GM21381 (cell line): ENCODE measurements at regions not wholly inside any gene's neighbourhood (a gene's known extent, or its start where the extent isn't known, plus 50 kb on each side); places are given as distances from the start of the nearest gene placed in this dataset.

Source experiments
- ATAC-seq: cut with Tn5 transposase; IDR thresholded peaks from one replicate; pipeline ENCODE4 v1.9.1; 2021; ENCODE audit warnings: mild to moderate bottlenecking, moderate library complexity; ENCODE audit not compliant: unreplicated experiment

DNA sequence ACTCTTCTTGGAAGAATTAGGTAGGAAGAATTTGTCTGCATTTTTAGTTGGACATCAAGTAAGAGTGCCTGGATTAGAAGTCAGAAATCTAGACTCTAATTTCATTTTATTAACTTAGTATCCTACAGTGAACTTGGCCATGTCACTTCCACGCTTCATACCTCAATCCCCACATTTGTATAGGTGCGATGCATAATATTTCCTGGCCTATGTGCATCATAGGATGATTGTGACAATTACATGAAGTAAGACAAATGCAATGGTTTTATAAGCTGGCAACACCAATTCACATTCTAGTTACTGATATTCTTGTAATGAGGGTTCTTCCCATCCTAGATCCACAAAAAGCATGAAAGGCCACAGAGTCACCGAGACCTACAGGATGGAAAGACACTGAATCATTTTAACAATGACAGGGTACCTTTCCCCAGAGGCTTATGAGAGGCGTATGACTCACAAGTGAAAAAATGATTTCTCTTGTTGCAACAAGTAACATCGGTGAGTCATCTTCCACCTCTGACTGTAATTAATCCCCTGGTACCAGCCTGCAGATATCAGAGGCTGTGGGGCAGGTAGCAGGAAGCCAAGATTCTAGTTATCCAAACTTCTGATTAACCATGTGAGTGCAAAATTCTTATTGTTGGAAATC lies 56.0 kb upstream of the OR5AK2 start:
- ATAC-seq, result no peak

GRCh38 chr11:56923116-56923515 lies 65.6 kb upstream of the OR5AK2 start:
- ATAC-seq, result no peak

DNA sequence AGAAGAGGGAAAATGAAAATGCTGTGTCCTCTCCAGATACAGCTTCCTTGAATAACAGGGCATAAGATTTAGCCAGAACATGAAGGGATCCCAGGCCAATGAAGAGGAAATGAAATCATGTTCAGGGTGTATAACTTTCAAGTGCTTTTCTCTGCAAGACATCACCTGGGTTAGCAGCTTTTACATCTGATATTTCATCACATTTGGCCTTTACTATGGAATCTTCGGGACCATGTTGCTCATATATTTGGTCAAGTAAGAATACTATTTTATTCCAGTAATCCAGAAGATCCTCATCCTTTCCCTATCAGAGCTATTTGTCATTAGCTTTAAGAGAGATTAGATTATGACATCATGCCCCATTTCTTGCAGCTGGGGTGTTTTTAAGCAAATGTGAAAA lies 66.3 kb upstream of the OR5AK2 start:
- no peak for ATAC-seq

DNA sequence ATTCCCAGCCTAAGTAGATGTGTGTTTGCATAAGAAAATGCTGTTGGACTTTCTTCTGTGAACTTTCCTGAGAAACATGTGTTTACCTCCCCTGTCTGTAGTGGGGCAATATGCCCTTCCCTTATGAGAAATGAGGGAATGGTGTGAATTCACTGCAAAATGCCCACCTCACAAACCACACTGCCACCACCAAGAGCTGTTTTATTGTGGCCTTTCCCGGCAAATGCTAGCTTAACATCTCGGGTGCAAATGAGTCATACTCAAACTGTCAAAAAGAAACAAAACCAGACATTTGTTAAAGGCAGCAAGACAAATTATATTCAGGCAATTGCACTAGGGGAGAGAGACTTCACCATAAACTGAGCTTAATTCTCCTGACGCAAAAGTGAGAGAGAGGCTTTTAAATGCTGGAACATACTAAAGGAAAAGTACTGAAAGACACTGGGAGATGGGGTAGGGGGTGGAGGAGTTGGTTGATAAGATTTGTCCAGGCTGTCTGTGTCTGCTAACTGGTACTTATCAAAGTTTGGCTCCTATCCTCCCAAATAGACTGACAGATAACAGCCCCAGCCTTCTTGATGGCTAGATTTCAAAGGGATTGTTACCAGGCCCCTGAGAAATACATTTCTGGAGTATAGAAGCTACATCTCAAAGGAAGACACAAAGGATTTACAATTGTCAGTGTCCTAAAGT lies 70.9 kb upstream of the OR5AK2 start:
- ATAC-seq, result no peak

GRCh38 chr11:56916587-56916986 lies 72.1 kb upstream of the OR5AK2 start:
- no peak for ATAC-seq

DNA sequence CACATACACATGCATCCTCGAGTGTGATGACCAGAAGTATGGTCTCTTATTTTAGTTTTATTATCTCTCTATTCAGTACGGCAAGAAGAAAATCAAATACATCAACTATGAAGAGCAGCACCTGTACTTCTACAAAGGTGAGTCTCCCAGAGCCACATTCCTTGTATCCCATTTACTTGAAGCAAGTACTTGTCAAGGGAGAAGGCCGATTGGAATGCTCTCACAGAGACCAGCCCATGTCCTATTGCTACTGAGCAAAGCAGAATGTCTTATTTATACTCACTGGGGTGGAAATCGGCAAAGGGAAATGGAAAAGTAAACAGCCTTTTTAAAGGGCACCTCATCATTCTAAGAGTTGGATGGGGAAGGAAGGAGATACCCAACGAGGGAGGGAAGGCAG lies 72.6 kb upstream of the OR5AK2 start:
- no peak for ATAC-seq

- no peak for ATAC-seq
These were observed 77.4 kb upstream of the OR5AK2 start for GRCh38 chr11:56911312-56911711.

- ATAC-seq, result no peak
These were observed 77.9 kb upstream of the OR5AK2 start for GRCh38 chr11:56910785-56911184.

DNA sequence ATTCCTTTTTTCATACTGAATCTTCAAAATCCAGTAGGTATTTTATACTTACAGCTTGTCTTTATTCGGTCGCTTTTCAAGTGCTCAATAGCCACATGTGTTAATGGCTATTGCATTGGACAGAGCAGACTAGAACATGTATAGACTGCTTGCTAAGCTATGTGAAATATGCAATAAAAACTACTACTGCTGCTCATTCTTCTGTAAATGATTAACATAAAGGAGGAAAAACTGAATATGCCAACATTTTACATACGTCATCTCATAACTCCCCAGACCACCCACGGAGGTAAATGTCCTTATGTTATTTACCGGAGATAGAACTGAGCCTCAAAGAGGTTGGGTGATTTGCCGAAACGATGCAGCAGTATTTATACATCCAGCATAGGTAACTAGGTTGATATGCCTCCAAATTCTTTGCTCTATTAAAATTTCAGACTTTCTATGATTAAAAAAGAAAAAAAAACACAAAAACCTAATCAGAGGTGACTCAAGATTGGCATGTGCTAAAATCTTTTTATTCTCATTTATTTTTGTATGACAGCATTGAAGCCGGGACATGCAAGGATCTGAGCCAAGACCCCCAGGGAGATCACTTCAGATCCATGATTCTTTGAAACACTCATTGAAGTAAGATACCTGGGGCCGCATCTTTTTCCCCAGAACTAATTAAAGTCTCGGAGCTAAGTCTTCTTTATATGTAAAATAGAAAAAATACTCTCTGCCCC lies 78.5 kb upstream of the OR5AK2 start:
- no peak for ATAC-seq

DNA sequence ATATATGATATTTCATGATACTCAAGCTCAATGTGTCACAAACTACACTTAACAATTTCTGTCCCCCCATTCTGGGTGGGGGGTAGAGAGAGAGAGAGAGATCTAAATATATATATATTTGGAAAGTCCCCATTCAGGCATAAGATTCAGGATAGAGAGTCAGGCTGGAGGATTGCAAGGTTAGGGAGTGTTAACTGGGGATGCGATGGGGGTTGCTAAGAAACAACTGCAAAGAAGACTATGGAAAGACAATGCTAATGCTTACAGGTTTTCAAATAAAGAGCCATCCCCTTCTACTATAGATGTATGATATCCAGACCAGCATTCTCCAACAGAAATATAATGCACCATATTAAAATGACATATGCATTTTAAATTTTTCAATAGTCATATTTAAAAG lies 79.2 kb upstream of the OR5AK2 start:
- ATAC-seq, result no peak

GRCh38 chr11:56909080-56909479 lies 79.6 kb upstream of the OR5AK2 start:
- ATAC-seq, result no peak

DNA sequence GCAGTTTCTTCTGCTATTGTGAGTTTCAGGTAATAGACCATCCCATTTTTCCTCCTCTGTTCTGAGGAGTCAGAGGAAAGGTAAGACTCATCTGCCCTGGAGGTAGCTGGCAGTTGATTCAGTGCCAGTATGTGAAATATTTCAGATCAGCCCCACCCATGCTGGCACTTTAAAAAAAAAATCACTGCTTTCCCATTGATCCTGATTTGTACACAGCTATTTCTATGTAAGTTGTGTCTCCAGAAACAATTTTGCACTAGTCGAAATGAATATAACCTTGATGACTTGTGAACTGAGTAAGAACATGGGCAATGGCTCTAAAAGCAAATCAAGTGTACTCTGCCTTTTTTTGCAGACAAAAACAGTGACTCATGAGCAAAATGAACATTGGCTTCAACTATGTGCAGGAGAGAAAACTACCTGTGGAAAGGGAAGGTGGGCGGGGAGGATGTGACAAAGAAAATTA lies 82.0 kb upstream of the OR5AK2 start:
- ATAC-seq, result no peak

DNA sequence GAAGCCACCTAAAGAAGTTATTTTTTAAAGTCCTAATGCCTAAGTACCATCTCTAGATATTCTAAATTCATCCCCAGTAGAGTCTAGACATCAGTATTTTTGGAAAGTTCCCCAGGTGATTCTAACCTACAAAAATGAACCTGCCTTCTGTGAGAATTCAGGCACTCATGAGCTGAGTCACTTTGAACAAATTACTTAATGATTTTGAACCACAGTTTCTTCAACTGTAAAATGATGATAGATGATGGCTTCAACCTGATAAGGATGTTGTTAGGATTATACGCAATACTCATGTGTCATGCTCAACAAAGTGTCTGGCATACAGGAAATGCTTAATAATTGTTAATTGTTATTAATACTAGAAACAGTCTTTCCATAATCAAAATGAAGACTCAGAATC lies 82.8 kb upstream of the OR5AK2 start:
- no peak for ATAC-seq

GRCh38 chr11:56905442-56905841 lies 83.3 kb upstream of the OR5AK2 start:
- no peak for ATAC-seq

GRCh38 chr11:56898856-56899255 lies 89.9 kb upstream of the OR5AK2 start:
- no peak for ATAC-seq

GRCh38 chr11:56890584-56891305 lies 98.0 kb upstream of the OR5AK2 start:
- no peak for ATAC-seq

- no peak for ATAC-seq
These were observed 98.7 kb upstream of the OR5AK2 start for GRCh38 chr11:56889986-56890385.

DNA sequence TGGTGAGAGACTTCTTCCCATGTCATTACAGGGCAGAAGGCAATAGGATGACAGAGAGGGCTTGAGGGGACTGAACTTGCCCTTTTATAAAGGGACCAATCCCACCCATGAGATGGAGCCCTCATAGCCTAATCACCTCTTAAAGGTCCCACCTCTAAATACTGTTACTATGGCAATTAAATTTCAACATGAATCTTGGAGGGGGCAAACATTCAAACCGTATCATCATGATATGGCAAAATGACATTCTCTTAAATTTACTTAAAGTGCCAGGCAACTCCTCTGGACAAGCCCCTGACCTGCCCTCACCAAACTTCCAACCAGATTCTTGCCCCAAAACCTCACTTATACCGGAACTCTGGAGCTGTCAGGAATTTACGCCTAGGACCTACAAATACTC lies 100.8 kb upstream of the OR5AK2 start:
- no peak for ATAC-seq

- no peak for ATAC-seq
These were observed 102.3 kb upstream of the OR5AK2 start for GRCh38 chr11:56886455-56886854.

DNA sequence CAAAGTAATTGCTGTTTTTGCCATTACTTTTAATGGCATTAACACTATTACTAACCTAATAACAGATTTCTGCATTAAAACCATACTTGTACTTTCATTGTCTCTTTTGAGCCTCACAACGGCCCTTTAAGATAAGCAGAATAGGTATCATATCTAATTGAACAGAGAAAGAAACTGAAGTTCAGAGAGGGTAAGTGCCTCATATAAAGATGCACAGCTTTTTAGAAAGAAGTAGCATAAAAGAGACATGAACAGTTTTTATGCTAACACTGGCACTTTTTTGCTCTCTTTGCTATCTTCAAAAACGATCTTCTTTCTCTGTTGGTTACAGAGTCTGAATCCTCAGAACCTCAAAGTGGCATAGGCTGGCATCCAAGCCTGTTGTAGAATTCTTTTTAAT lies 102.9 kb upstream of the OR5AK2 start:
- no peak for ATAC-seq

DNA sequence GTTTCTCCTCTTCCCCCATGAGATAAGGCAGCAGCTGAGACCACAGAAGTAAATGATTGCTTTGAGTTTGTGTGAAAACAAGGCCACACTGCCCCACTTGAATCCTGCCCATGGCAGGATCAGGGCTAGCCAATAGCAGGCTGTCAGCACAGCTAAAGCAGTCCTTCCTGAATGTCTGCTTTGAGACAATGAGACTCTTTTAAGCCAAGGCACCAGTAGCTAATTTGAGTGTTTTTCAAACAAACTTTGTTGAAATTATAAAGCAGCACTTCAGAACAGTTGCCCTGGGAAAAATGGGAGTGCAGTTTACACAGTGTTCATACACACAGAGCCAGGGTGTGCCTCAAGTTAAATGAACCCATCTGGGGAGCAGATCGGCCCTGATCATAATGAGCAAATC lies 103.5 kb upstream of the OR5AK2 start:
- ATAC-seq, result peak; percentile 68
